Activated B cell treated with CpG ODN at 0.5 μM for 24 hours (primary cell): ENCODE measurements at regions not wholly inside any gene's neighbourhood (a gene's known extent, or its start where the extent isn't known, plus 50 kb on each side); places are given as distances from the start of the nearest gene placed in this dataset.

Experiments
- ATAC-seq: fragments of 200-7000 bp; cut with Tn5 transposase; one replicate; pipeline ENCODE4 v1.10.0; 2021; ENCODE audit warnings: low read depth, mild to moderate bottlenecking, moderate library complexity
- CTCF ChIA-PET: fragments of 350-600 bp; sonication (Branson Sonifier 250); formaldehyde crosslinking; loops from one replicate; lab custom pipeline; 2021; ENCODE audit warnings: antibody characterized with exemption; lab: Charles Lee
- POLR2A ChIA-PET: fragments of 350-600 bp; sonication (Branson Sonifier 250); formaldehyde crosslinking; loops from one replicate; lab custom pipeline; 2021; ENCODE audit warnings: antibody characterized with exemption; lab: Charles Lee
- DNase-seq: peaks from one replicate; pipeline ENCODE4 v3.0.0; 2022
- H3K27ac Mint-ChIP-seq: one replicate; pipeline ENCODE4 v1.8.0; 2020; ENCODE audit warnings: mixed read lengths
- H3K27me3 Mint-ChIP-seq: one replicate; pipeline ENCODE4 v1.8.0; 2021; ENCODE audit warnings: mixed read lengths
- H3K36me3 Mint-ChIP-seq: one replicate; pipeline ENCODE4 v1.8.0; 2021; ENCODE audit warnings: low read depth, mixed read lengths
- H3K4me1 Mint-ChIP-seq: one replicate; pipeline ENCODE4 v1.8.0; 2021; ENCODE audit warnings: mixed read lengths
- H3K4me3 Mint-ChIP-seq: one replicate; pipeline ENCODE4 v1.8.0; 2020; ENCODE audit warnings: mild to moderate bottlenecking, mixed read lengths
- H3K9me3 Mint-ChIP-seq: one replicate; pipeline ENCODE4 v1.8.0; 2020; ENCODE audit warnings: mixed read lengths
- intact Hi-C: fragments of 100-400 bp; cut with micrococcal nuclease; formaldehyde crosslinking; loops from one replicate; pipeline ENCODE4 v1.15.1; 2024
- TF ChIP-seq, protein P1 (sequence below): fragments of 200-600 bp; IDR thresholded peaks from one replicate; pipeline ENCODE4 v1.8.0; 2022; ENCODE audit warnings: antibody characterized with exemption, mild to moderate bottlenecking

DNA sequence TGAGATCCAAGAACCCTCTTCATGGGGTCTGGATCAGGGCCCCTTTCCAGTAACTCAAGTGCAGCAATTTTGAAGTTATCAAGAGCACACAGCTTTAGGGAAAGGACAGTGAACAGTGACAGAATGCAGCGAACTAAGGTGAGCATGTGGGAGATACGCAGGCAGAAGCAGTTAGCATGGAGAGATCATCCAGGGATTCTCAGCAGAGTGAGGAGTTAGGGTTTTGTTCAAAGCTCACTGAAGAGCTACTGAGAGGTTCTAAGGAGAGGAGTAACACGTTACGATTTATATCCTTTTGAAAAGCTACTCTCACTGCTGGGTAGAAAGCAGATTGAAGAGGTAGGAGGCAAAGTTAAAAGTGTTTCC, 83.6 kb upstream of the MPP7 start:
- DNase-seq: no peak
- no peaks in the 10 kb centered on the region for H3K9me3 Mint-ChIP-seq
- peaks cover 17% of the 10 kb centered on the region for H3K27me3 Mint-ChIP-seq
- no peak overlapping the region for H3K4me3 Mint-ChIP-seq
- intact Hi-C loops: no loop called here
- no peaks in the 10 kb centered on the region for H3K36me3 Mint-ChIP-seq
- no peak for ATAC-seq
- CTCF ChIA-PET: interaction anchor here (0.7 to 1.0 kb wide), 2 partner anchors 136 to 659 kb away, joined by 3 read pairs; no protein-coding TSS in a partner anchor
- POLR2A ChIA-PET: interaction anchor here (0.7 kb wide), 1 partner anchor 84 kb away, joined by 3 read pairs; the partner anchor contains the start of gene MPP7
- TF ChIP-seq, protein P1, sequence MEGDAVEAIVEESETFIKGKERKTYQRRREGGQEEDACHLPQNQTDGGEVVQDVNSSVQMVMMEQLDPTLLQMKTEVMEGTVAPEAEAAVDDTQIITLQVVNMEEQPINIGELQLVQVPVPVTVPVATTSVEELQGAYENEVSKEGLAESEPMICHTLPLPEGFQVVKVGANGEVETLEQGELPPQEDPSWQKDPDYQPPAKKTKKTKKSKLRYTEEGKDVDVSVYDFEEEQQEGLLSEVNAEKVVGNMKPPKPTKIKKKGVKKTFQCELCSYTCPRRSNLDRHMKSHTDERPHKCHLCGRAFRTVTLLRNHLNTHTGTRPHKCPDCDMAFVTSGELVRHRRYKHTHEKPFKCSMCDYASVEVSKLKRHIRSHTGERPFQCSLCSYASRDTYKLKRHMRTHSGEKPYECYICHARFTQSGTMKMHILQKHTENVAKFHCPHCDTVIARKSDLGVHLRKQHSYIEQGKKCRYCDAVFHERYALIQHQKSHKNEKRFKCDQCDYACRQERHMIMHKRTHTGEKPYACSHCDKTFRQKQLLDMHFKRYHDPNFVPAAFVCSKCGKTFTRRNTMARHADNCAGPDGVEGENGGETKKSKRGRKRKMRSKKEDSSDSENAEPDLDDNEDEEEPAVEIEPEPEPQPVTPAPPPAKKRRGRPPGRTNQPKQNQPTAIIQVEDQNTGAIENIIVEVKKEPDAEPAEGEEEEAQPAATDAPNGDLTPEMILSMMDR: no peak
- H3K27ac Mint-ChIP-seq: no peak overlapping the region
- H3K4me1 Mint-ChIP-seq: peaks cover 6% of the 10 kb centered on the region

DNA sequence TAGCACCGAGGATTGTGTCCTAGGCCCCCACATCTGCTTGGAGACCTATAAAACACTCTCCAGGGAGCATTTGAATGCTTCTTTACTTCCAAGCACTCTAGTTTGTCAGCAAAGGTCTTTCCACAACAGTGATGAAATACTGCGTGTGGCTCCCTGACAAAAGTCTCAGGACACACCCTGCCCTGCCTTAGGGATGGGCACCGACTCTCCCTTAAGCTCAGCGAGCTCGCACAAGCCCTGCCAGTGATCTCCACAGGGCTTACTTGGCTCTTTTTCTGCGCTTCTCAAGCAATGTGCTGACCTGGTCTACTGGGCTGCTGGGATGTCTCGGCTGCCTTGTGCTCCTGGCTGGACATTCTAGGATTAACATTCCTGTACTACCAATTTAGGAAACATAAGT, 84.3 kb upstream of the MPP7 start:
- Mint-ChIP-seq H3K4me1 (no peaks in the 10 kb centered on the region), H3K27ac (no peak overlapping the region), H3K36me3 (no peaks in the 10 kb centered on the region), H3K9me3 (no peaks in the 10 kb centered on the region), H3K27me3 (peaks cover 14% of the 10 kb centered on the region), H3K4me3 (no peak overlapping the region)
- ChIA-PET CTCF (interaction anchor here (0.7 kb wide), 2 partner anchors 136 to 659 kb away, joined by 3 read pairs; no protein-coding TSS in a partner anchor), POLR2A (no interaction called here)
- ATAC-seq (no peak), DNase-seq (no peak)
- intact Hi-C loops: no loop called here
- TF ChIP-seq, protein P1: no peak

DNA sequence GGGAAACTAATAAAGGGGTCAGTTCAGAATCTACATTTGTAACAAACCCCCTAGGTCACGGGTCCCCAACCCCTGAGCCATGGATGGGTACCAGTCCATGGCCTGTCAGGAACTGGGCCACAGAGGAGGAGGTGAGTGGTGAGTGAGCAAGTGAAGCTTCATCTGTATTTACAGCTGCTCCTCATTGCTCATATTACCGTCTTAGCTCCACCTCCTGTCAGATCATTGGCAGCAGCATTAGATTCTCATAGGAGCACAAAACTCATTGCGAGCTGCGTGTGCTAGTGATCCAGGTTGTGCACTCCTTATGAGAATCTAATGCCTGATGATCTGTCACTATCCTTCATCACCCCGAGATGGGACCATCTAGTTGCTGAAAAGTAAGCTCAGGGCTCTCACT, 88.4 kb upstream of the MPP7 start:
- peaks cover 4% of the 10 kb centered on the region for H3K4me1 Mint-ChIP-seq

DNA sequence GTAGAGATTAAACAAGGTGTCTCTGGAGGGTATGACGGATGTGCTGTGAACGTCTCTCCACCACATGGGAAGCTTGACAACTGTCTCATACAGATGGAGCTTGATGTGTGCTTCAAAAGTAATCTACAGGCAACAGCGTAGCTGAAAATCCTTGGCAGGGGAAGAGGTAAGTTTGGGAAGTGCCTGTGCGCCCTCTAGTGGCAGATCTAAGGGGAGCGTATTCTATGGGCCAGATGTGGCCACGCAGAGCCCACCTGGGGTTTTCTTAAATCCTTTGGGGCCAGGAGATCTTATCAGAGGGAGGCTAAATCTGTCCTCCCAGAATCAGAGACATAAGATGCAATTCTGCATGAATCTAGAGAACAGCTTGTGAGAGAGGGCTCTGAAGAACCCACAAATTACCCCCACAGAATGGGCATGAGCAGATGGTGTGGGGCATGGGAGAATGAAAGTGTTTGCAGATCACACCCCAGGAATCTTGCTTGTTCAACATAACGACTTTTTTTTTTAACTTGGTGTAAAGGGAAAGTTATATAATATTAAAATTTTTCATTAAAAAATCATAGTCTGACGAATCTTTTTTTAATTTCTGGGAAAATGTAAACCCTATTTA, 91.2 kb upstream of the MPP7 start:
- intact Hi-C loops: loop anchor here (1.0 kb wide), 2 partner anchors 144 to 836 kb away; no protein-coding TSS in a partner anchor
- H3K36me3 Mint-ChIP-seq: no peaks in the 10 kb centered on the region
- H3K27ac Mint-ChIP-seq: no peak overlapping the region
- H3K4me1 Mint-ChIP-seq: peaks cover 4% of the 10 kb centered on the region
- DNase-seq: peak; percentile 30
- no peak overlapping the region for H3K4me3 Mint-ChIP-seq
- peaks cover 4% of the 10 kb centered on the region for H3K27me3 Mint-ChIP-seq
- POLR2A ChIA-PET: no interaction called here
- TF ChIP-seq, protein P1: peak; percentile 85
- peak; percentile 56 for ATAC-seq
- no peaks in the 10 kb centered on the region for H3K9me3 Mint-ChIP-seq
- CTCF ChIA-PET: interaction anchor here (0.6 to 4.6 kb wide), 20 partner anchors 8 to 652 kb away, joined by 3 to 40 read pairs (median 4); partner anchors contain the start of gene MPP7

More for the DNA sequence above, 88.4 kb upstream of the MPP7 start:
- H3K27me3 Mint-ChIP-seq: peaks cover 15% of the 10 kb centered on the region
- DNase-seq: no peak
- TF ChIP-seq, protein P1: no peak
- no peaks in the 10 kb centered on the region for H3K36me3 Mint-ChIP-seq
- no peak overlapping the region for H3K27ac Mint-ChIP-seq
- ChIA-PET CTCF (interaction anchor here (2.0 to 4.6 kb wide), 3 partner anchors 11 to 140 kb away, joined by 6 to 40 read pairs (median 33); partner anchors contain the start of gene MPP7), POLR2A (no interaction called here)
- no peak overlapping the region for H3K4me3 Mint-ChIP-seq
- H3K9me3 Mint-ChIP-seq: no peaks in the 10 kb centered on the region
- no peak for ATAC-seq
- intact Hi-C loops: no loop called here

DNA sequence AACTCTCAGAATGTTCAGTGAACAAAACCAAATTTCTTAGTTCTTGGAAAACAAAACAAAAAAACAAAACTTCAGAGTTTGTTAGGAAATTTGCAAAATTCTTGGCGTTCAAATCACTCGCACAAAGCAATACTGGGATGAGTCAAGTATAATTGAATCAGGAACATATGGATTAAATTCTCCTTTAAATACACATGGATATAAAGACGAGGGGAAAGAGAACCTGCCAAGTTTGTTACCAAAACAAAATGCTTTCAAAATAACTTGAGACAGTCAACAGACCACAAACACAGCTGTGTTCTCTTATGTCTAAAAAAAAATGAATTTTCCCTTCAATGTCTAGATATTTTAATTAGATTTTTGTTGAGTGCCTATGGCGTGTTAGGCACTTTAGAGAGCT, 93.5 kb upstream of the MPP7 start:
- H3K27ac Mint-ChIP-seq: no peak overlapping the region
- DNase-seq (no peak), ATAC-seq (no peak)
- H3K9me3 Mint-ChIP-seq: no peaks in the 10 kb centered on the region
- no peak overlapping the region for H3K4me3 Mint-ChIP-seq
- H3K4me1 Mint-ChIP-seq: peaks cover 18% of the 10 kb centered on the region
- intact Hi-C loops: no loop called here
- TF ChIP-seq, protein P1: no peak
- H3K27me3 Mint-ChIP-seq: peaks cover 2% of the 10 kb centered on the region
- ChIA-PET POLR2A (no interaction called here), CTCF (interaction anchor here (1.0 kb wide), 1 partner anchor 153 kb away, joined by 3 read pairs; no protein-coding TSS in a partner anchor)
- no peaks in the 10 kb centered on the region for H3K36me3 Mint-ChIP-seq
